ENCODE measurements at regions not wholly inside any gene's neighbourhood (a gene's known extent, or its start where the extent isn't known, plus 50 kb on each side); places are given as distances from the start of the nearest gene placed in this dataset.

GRCh38 chr2:150907466-150907865 is 354.2 kb downstream of the RBM43 start:
- H3K4me3 Mint-ChIP-seq, result no peak overlapping the region
- H3K36me3 Mint-ChIP-seq (ENCODE audit: insufficient read depth in 1 of 3, low read depth in 3 of 3), result peaks cover 0 to 2% (median 0%) of the 10 kb centered on the region in 3 experiments; a peak in 3 of 7 replicates
- H3K4me1 Mint-ChIP-seq, result peaks cover 6 to 8% of the 10 kb centered on the region in 2 experiments
- no peaks in the 10 kb centered on the region for H3K27me3 ChIP-seq (ENCODE audit: insufficient read depth, low read length)
- no peak overlapping the region for H3T11ph ChIP-seq (ENCODE audit: low read length)
- no peak overlapping the region for H4K91ac ChIP-seq (ENCODE audit: insufficient read length, low read depth, low read length)
- no peak overlapping the region for H2BK5ac ChIP-seq (ENCODE audit: insufficient read length, low read length)
- no peaks in the 10 kb centered on the region for H4K20me1 ChIP-seq (ENCODE audit: control insufficient read depth, insufficient read depth, insufficient read length)
- no peak for TF ChIP-seq CTCF (conservative IDR thresholded peaks at IDR 0.05)
- WGBS (ENCODE audit: extremely low coverage, insufficient read length, low lambda C conversion rate), result no CpG with 5 or more reads among the region's 4 CpGs
- no peak overlapping the region for H2BK120ac ChIP-seq (ENCODE audit: low read depth, low read length, poor library complexity, severe bottlenecking)
- H3K23ac ChIP-seq (ENCODE audit: insufficient read length, low read depth, low read length), result no peak overlapping the region
- no peak for DNase-seq
- H3K18ac ChIP-seq (ENCODE audit: insufficient read length, low read depth, low read length), result no peak overlapping the region
- no peak overlapping the region for H3K14ac ChIP-seq (ENCODE audit: insufficient read depth, low read length)
- H3K27ac Mint-ChIP-seq, result no peak overlapping the region
- no peak overlapping the region for H3K4ac ChIP-seq (ENCODE audit: low read depth, low read length)
- no peak overlapping the region for H2BK20ac ChIP-seq (ENCODE audit: low read depth, low read length, poor library complexity, severe bottlenecking)
- no peaks in the 10 kb centered on the region for H3K79me2 ChIP-seq (ENCODE audit: insufficient read depth, low read length)
- H2BK12ac ChIP-seq (ENCODE audit: insufficient read length, low read depth, low read length), result no peak overlapping the region
- H3K79me1 ChIP-seq (ENCODE audit: insufficient read depth, low read depth, low read length, poor library complexity, severe bottlenecking), result no peaks in the 10 kb centered on the region
- no peaks in the 10 kb centered on the region for H3K23me2 ChIP-seq (ENCODE audit: insufficient read length, low read depth, low read length, poor library complexity, severe bottlenecking)
- H4K5ac ChIP-seq (ENCODE audit: insufficient read length, low read depth, low read length), result no peak overlapping the region
- H3K9me3 Mint-ChIP-seq, result peaks cover 0 to 9% of the 10 kb centered on the region in 2 experiments; a peak in 3 of 5 replicates
- no peaks in the 10 kb centered on the region for H3K27me3 Mint-ChIP-seq (ENCODE audit: low read depth)
- no peak overlapping the region for H3K4me2 ChIP-seq (ENCODE audit: insufficient read depth, insufficient read length, low read length)
- no peak overlapping the region for H3K9ac ChIP-seq (ENCODE audit: extremely low read depth, insufficient read length, low read length)
- H3K9me3 ChIP-seq (ENCODE audit: control insufficient read depth, low read depth, low read length), result no peaks in the 10 kb centered on the region
- no peak overlapping the region for H3K27ac ChIP-seq (ENCODE audit: insufficient read length, low read depth, low read length)
- no peak overlapping the region for H3K56ac ChIP-seq (ENCODE audit: insufficient read length, low read depth, low read length)
- no peak overlapping the region for H4K8ac ChIP-seq (replicated peaks; ENCODE audit: insufficient read length, low read depth, low read length)
- no peak overlapping the region for H2AFZ ChIP-seq (ENCODE audit: low read length)
- H3K4me1 ChIP-seq (ENCODE audit: insufficient read depth, low read length), result no peaks in the 10 kb centered on the region
- H2BK15ac ChIP-seq (ENCODE audit: low read depth, low read length), result no peak overlapping the region
- no peak overlapping the region for H2AK5ac ChIP-seq (ENCODE audit: insufficient read length, low read length)

Data from H9 (cell line).